ENCODE measurements at regions not wholly inside any gene's neighbourhood (a gene's known extent, or its start where the extent isn't known, plus 50 kb on each side); places are given as distances from the start of the nearest gene placed in this dataset.

DNA sequence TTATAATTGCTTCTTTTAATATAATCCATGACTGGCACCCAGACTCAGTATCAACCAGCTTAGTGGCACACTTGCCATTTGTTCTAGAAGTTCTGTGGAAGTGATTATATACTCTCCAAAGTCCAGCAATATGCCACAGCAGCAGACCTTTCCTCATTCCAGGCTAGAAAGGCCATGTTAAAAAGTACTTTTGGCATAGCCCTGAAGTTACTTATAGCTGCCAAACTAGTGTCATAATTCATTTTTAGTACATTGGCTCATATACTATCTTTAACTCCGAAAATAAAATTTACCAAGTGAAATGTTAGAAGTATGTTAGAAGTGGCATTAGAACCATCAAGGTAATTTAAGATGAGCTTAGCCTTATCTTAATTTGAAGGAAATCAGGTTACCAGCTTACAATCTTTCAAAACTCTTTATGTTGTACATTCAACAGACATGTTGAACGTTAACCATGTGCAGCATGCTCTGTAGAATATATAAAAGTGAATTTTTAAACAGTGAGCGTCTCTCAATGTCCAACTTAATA is 714.2 kb upstream of the LCORL start:
- intact Hi-C loops (cut with DNase I) = no loop called here
- 46 to 89% (median 78%) methylated on average over 3 of the region's 3 CpGs for WGBS, 4 donors
- Histone ChIP-seq H3K4me1 (replicated peaks in 1 of 2) (peaks cover 0 to 3% of the 10 kb centered on the region in 2 donors), H3K9me3 (replicated peaks in 1 of 3) (no peaks in the 10 kb centered on the region), H3K27ac (no peak overlapping the region), H3K4me3 (no peak overlapping the region), H3K36me3 (replicated peaks in 1 of 2) (no peaks in the 10 kb centered on the region), H3K27me3 (no peaks in the 10 kb centered on the region)
- DNase-seq = no peak
- TF ChIP-seq, protein P1, sequence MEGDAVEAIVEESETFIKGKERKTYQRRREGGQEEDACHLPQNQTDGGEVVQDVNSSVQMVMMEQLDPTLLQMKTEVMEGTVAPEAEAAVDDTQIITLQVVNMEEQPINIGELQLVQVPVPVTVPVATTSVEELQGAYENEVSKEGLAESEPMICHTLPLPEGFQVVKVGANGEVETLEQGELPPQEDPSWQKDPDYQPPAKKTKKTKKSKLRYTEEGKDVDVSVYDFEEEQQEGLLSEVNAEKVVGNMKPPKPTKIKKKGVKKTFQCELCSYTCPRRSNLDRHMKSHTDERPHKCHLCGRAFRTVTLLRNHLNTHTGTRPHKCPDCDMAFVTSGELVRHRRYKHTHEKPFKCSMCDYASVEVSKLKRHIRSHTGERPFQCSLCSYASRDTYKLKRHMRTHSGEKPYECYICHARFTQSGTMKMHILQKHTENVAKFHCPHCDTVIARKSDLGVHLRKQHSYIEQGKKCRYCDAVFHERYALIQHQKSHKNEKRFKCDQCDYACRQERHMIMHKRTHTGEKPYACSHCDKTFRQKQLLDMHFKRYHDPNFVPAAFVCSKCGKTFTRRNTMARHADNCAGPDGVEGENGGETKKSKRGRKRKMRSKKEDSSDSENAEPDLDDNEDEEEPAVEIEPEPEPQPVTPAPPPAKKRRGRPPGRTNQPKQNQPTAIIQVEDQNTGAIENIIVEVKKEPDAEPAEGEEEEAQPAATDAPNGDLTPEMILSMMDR (IDR thresholded peaks at IDR 0.05) = no peak
- TF ChIP-seq POLR2A (IDR thresholded peaks at IDR 0.05) = no peak

DNA sequence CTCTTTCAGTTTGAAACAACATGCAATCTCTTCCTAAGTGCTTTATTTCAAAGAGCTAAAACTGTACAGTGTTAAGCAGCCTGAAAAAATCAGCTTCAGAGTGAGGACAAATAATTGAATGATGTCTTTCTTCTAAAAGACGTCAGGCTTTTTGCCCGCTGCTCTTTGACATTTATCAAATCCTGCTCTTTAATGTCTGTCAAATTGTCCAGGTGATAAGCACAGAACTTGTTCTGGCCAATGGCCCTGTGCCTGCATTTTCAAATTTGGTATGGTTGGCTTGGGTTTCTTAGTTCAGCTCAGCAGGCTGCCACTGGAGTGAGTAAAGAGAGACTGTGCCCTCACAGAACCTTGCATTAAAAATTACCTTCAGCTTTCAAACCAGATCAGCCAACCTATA is 712.9 kb upstream of the LCORL start:
- Histone ChIP-seq H3K9me3 (replicated peaks in 1 of 3) (no peaks in the 10 kb centered on the region), H3K27ac (no peak overlapping the region), H3K4me1 (replicated peaks in 1 of 2) (peaks cover 0 to 3% of the 10 kb centered on the region in 2 donors), H3K27me3 (no peaks in the 10 kb centered on the region), H3K4me3 (no peak overlapping the region), H3K36me3 (replicated peaks in 1 of 2) (no peaks in the 10 kb centered on the region)
- DNase-seq = peak in 1 of 7 donors; percentile 66
- intact Hi-C loops (cut with DNase I) = no loop called here
- WGBS, 4 donors = 25 to 41% (median 29%) methylated on average over 2 of the region's 2 CpGs
- TF ChIP-seq, protein P1 (IDR thresholded peaks at IDR 0.05) = no peak
- no peak for TF ChIP-seq POLR2A (IDR thresholded peaks at IDR 0.05)

DNA sequence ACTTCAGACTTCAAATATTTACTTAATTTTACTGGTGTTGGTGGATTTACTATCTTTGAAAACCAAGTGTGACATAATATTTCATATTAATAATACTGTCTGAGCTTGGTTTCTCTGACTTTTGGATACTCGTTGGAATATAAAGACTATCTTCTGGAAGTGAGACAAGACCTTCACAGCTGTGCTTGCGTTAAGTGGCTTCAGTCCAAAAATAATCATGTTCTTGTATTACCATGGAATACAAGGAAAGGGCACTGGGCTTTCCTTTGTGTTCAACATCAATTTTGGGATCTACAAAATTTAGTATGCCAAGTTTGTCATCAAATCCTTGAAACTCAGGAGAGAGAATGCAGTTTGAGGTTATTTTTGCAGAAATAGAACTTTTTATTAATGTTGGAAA is 712.4 kb upstream of the LCORL start:
- no peak for TF ChIP-seq POLR2A (IDR thresholded peaks at IDR 0.05)
- TF ChIP-seq, protein P1 (IDR thresholded peaks at IDR 0.05) = no peak
- WGBS, 4 donors = 27 to 31% (median 30%) methylated on average over 2 of the region's 2 CpGs
- H3K9me3 ChIP-seq (replicated peaks in 1 of 3) = no peaks in the 10 kb centered on the region
- H3K4me3 ChIP-seq = no peak overlapping the region
- H3K27ac ChIP-seq = no peak overlapping the region
- H3K27me3 ChIP-seq = no peaks in the 10 kb centered on the region
- intact Hi-C loops (cut with DNase I) = no loop called here
- H3K4me1 ChIP-seq (replicated peaks in 1 of 2) = peaks cover 0 to 3% of the 10 kb centered on the region in 2 donors
- DNase-seq = no peak
- no peaks in the 10 kb centered on the region for H3K36me3 ChIP-seq (replicated peaks in 1 of 2)

DNA sequence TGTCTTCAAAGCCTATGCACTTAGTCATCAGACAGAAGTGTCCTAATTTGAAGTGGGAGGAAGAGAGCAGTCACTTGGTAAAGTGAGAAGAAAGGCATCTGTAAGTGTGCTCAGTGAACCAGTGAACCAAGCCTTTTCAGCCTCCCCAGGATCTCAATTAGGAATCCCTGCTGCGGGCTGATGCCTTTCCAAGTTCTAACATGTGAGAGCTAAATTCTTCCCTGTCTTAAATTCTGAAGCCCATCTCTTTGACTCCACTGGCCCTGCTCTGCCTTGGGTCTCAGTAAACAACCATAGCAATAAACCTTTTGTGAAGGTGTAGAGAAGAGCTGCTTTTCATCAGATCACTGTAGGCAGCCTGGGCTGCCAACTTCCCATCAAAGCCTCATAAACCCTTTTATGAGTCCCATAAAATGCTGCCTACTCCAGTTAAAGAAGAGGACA is 701.2 kb upstream of the LCORL start:
- H3K9me3 ChIP-seq (replicated peaks in 1 of 3) = no peaks in the 10 kb centered on the region
- WGBS, 4 donors = 13 to 38% (median 20%) methylated on average over 1 of the region's 1 CpG
- DNase-seq = no peak
- no peaks in the 10 kb centered on the region for H3K36me3 ChIP-seq (replicated peaks in 1 of 2)
- H3K27me3 ChIP-seq = no peaks in the 10 kb centered on the region
- H3K4me3 ChIP-seq = no peak overlapping the region
- TF ChIP-seq POLR2A (IDR thresholded peaks at IDR 0.05) = no peak
- TF ChIP-seq, protein P1 (IDR thresholded peaks at IDR 0.05) = no peak
- H3K4me1 ChIP-seq (replicated peaks in 1 of 2) = no peaks in the 10 kb centered on the region
- intact Hi-C loops (cut with DNase I) = no loop called here
- H3K27ac ChIP-seq = no peak overlapping the region

All from adrenal gland (tissue), 9 donors.